Astrocyte of the cerebellum (primary cell): ENCODE measurements at regions not wholly inside any gene's neighbourhood (a gene's known extent, or its start where the extent isn't known, plus 50 kb on each side); places are given as distances from the start of the nearest gene placed in this dataset.

Experiments used
- DNase-seq: peaks from one replicate; pipeline ENCODE4 v3.0.0-alpha.2; 2011; ENCODE audit warnings: low read depth
- H3K4me3 ChIP-seq: 2 replicates; pipeline ENCODE4 v1.5.1; 2011; ENCODE audit warnings: mild to moderate bottlenecking, low read depth, low read length, moderate library complexity
- CTCF ChIP-seq: IDR thresholded peaks from 2 replicates; pipeline ENCODE4 v1.5.1; 2012; ENCODE audit warnings: low read length, low read depth, moderate library complexity, mild to moderate bottlenecking; ENCODE audit errors: missing control alignments
- in situ Hi-C: cut with HindIII; loops from 2 replicates; pipeline ENCODE4 v1.10.0; 2017; ENCODE audit warnings: low sequenced_read_pairs

- no peak for DNase-seq
- H3K4me3 ChIP-seq: no peak overlapping the region
- in situ Hi-C loops: no loop called here
- TF ChIP-seq CTCF: no peak
Measured at GRCh38 chr10:124346831-124347230, 71.9 kb downstream of the OAT start.

- no peak for DNase-seq
- in situ Hi-C loops: no loop called here
- no peak for TF ChIP-seq CTCF
- no peak overlapping the region for H3K4me3 ChIP-seq
Measured at GRCh38 chr10:124345521-124345920, 73.2 kb downstream of the OAT start.

- no peak for TF ChIP-seq CTCF
- in situ Hi-C loops: no loop called here
- no peak overlapping the region for H3K4me3 ChIP-seq
- no peak for DNase-seq
Measured at GRCh38 chr10:124344931-124345330, 73.8 kb downstream of the OAT start.

- TF ChIP-seq CTCF: no peak
- in situ Hi-C loops: no loop called here
- no peak overlapping the region for H3K4me3 ChIP-seq
- DNase-seq: no peak
Measured at GRCh38 chr10:124344266-124344590, 74.5 kb downstream of the OAT start.

GRCh38 chr10:124343351-124344265 lies 75.1 kb downstream of the OAT start:
- no peak for DNase-seq
- no peak for TF ChIP-seq CTCF
- no peak overlapping the region for H3K4me3 ChIP-seq
- in situ Hi-C loops: no loop called here

GRCh38 chr10:124342821-124343170 lies 75.9 kb downstream of the OAT start:
- H3K4me3 ChIP-seq: no peak overlapping the region
- no peak for TF ChIP-seq CTCF
- in situ Hi-C loops: no loop called here
- no peak for DNase-seq
